Hematopoietic multipotent progenitor cell treated with erythropoietin and hydrocortisone succinate and interleukin-3 and kit ligand, for 6 days (in vitro differentiated cells): ENCODE measurements at regions not wholly inside any gene's neighbourhood (a gene's known extent, or its start where the extent isn't known, plus 50 kb on each side); places are given as distances from the start of the nearest gene placed in this dataset.
"Not testable (repeated sequence)": the region's sequence is repeated elsewhere in the genome, so short reads cannot be mapped to it uniquely, and the experiment has no call there.

Experiments used
- DNase-seq: peaks from one replicate; pipeline ENCODE4 v3.0.0-alpha.2; 2015

DNA sequence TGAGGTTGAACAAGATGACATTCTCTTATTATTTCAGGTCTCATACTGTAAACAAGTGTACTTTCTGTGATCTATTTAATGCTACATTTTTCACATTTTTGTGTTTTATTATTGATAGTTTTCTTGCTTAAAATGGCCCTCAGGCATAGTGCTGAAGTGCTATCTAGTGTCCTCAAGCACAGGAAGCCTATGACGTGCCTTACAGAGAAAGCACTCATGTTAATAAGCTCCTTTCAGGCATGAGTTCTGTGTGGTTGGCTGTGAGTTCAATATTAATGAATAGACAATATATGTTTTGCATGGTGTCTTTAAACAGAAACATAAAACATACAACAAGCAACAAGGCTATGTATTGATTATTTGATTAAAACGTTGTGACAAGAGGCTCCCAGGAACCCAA is 450.1 kb downstream of the PLK2 start:
- no peak for DNase-seq

DNA sequence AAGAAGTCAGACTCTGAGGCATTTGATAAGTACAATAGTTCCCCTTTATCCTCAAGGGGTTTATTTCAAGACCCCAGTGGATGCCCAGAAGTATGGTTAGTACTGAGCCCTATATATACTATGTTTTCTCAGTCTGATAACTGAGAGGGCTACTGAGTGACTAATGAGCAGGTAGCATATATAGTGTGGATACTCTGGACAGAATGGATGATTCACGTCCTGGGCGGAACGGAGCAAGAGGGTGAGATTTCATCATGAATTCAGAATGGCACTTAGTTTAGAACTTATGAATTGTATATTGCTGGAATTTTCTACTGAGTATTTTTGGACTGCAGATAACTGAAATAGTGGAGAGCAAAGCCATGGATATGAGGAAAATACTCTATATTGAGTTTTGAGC is 457.6 kb downstream of the PLK2 start:
- no peak for DNase-seq

DNA sequence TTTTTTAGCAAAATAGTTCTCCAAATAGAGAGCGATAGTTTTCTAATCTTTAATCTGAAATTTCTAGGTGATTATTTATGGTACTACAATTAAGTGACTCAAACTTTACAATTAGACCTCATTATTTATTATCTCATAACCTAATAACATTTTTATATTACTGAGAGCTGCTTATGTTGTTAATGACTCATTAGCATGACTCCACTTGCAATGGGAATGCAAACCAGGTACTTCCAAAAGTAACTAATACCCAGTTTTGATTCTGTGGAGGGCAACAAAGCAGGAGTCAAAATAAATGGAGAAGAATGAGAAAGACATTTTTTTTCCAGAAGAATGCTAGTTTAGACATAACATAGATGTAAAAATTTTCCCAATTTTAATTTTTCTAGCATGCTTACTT is 466.0 kb downstream of the PLK2 start:
- DNase-seq: no peak

- no peak for DNase-seq
These were observed 470.5 kb downstream of the PLK2 start for GRCh38 chr5:57989378-57989777.

- DNase-seq: no peak
These were observed 471.1 kb downstream of the PLK2 start for GRCh38 chr5:57988813-57989212.

DNA sequence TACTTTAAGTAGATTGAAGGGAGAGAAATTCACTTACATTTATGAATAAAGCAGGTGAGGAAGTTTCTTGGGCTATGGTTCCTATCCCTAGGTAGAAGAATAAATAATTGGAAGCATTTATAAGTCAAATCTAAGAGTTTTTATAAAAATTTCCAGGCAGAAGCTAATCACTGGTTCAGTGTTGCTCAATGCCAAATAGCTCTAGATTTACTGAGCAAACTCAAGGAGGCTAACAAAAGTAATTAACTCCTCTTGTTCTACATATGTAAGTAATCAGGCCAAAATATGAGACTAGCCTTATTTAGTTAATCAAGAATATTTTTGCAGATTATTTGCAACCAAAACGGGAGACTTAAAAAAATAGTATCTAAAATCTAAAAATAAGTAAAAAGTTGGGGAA is 472.3 kb downstream of the PLK2 start:
- DNase-seq: no peak

GRCh38 chr5:57986761-57987341 is 473.0 kb downstream of the PLK2 start:
- DNase-seq: no peak

GRCh38 chr5:57983426-57983825 is 476.5 kb downstream of the PLK2 start:
- no peak for DNase-seq

- DNase-seq: no peak
These were observed 480.2 kb downstream of the PLK2 start for GRCh38 chr5:57979671-57980070.

- no peak for DNase-seq
These were observed 483.4 kb downstream of the PLK2 start for GRCh38 chr5:57976506-57976905.

DNA sequence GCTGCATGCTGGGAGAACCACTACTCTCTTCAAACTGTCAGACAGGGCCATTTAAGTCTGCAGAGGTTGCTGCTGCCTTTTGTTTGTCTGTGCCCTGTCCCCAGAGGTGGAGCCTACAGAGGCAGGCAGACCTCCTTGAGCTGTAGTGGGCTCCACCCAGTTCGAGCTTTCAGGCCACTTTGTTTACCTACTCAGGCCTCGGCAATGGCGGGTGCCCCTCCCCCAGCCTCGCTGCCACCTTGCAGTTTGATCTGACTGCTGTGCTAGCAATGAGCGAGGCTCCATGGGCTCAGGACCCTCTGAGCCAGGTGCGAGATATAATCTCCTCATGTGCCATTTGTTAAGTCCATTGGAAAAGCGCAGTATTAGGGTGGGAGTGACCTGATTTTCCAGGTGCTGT is 487.8 kb downstream of the PLK2 start:
- DNase-seq: not testable (repeated sequence)

DNA sequence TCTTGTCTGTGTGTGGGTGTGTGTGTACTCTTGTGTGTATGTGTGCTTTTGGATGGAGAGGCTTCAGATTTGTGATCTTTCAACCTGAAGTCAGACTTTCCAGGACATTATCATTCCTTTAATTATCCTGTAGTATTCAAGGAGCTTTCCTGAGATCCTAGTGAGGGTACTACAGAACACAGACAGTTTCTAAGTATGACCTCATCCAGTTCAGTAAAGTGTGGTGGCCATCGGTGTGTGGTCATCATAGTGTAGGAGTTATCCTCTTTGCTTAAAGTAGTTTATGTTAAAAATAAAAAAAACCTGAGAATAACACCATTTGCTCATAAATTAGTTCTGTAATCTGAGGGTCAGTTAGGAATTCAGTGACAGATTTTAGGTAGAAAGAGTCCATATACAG is 478.0 kb upstream of the ACTBL2 start:
- no peak for DNase-seq

DNA sequence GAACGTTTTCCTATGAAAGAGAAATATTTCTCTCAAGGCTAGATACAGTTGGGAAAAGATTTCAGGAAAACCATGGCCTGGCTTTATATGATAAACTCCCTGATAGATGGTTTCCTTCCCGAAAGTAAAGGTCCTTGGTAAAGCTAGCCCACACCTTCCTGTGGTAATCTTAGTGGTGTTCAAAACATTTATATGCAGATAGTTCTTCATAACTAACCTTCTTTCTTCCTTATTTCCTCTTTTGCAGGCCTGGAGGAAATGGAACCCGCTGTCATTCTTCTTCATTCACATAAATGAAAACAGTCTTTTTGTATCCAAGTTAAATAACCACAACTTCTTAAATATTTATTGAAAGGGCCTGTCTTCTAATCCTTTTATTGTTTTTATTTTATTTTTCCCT is 474.0 kb upstream of the ACTBL2 start:
- DNase-seq: peak; percentile 17

- DNase-seq: peak; percentile 15
These were observed 472.9 kb upstream of the ACTBL2 start for GRCh38 chr5:57955511-57955910.

GRCh38 chr5:57953792-57954191 is 471.2 kb upstream of the ACTBL2 start:
- peak; percentile 38 for DNase-seq

GRCh38 chr5:57950616-57951228 is 468.1 kb upstream of the ACTBL2 start:
- no peak for DNase-seq

GRCh38 chr5:57948091-57948490 is 465.5 kb upstream of the ACTBL2 start:
- no peak for DNase-seq

GRCh38 chr5:57947181-57947580 is 464.6 kb upstream of the ACTBL2 start:
- DNase-seq: no peak

DNA sequence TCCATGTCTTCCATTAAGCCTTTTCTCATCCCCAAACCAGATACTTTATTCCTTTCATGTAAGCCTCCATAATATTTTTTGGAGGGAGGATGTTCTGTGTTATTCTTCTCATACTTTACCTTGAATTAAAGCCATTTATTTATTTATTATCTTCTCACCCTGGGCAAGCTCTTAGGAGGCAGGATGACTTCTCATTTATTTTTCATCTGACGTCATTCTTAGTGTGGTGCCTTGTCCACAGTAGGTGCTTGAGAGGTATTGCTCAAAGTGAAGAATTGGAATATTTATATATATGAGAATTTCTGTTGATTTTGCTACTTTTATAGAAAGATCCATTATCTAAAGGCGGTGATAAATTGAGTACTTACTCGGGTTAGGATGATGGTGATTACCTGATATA is 458.3 kb upstream of the ACTBL2 start:
- DNase-seq: no peak

DNA sequence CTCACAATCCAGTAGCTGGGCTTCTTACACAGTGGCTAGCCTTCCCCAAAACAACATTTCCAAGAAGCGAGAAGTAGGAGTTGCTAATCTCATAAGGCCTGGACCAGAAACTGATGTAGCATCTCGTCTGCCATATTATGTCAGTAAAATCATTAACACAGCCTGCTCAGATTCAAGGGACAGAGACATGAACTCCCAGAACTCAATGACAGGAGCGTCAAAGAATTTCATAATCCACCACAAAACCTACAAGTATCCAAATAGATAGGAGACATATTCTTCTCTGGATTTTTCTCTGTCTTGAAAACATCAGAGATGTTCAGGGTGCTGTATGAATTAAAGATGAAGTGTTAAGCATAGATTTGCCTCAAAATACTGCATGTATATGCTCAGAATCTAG is 457.6 kb upstream of the ACTBL2 start:
- no peak for DNase-seq

DNA sequence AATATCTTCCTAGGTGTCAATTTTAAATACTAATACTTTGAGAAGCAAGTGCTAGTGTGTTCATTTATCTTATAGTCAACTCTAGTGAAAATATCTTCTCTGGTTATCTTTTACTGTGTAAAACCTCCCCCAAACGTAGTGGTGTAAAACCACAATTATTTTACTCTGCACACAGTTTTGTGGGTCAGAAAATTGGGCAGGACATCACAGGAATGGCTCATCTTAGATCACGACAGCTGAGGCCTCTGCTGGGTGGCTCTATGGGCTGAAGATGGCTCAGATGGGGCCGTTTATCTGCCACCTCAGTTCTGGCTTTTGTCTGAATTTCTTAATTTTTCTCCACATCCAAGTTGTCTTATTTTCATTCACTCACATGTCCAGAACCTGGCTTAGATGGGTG is 457.2 kb upstream of the ACTBL2 start:
- no peak for DNase-seq

- no peak for DNase-seq
These were observed 456.7 kb upstream of the ACTBL2 start for GRCh38 chr5:57939335-57939734.

DNA sequence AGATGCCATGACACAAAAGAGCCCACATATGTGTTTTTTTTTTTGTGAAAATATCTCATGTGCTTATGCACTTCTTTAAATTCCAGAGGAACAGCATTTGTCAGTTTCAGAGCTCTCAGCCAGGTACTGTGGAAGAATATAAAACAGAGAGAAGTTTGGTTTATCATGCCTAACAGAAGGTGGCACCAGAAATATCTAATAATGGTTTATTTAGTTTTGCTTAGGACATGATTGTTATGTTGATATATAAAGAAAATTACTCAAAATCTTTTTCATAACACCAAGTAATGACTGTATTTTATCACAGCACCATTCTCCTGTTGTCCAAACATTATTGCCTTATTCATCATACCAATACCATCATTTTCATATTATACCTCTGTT is 455.6 kb upstream of the ACTBL2 start:
- DNase-seq: no peak

DNA sequence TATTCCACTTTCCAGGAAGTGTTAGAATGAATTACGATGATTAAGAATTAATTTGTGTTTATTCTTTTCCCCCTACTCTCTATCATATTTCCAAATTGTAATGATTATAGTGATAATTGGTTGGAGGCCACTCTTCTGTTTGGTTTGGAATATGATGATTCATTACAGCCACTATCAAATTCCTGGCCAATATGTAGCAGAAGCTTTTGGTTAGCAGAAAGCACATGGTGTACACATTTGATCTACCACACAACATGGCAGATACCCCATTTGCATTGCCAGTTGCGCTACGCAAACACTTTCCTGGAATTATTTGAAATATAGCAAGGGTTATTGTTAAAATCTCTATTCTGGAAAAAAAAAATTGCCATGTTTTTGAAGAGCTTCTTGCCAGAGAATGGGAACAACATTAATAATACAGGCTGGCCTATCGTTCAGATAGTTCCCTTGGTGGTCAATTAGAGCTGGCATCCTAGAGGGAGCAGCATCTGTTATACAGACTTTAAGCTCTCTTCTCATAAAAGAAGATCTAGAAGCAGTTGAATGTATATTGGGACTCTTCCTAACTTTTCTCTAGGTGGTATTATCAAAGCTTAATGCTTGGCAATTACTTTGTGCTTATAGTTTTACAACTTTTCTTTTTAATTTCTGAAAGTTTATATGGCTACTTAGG is 455.0 kb upstream of the ACTBL2 start:
- no peak for DNase-seq

- DNase-seq: no peak
These were observed 454.4 kb upstream of the ACTBL2 start for GRCh38 chr5:57937025-57937424.
